Epithelial cell of esophagus (primary cell): ENCODE measurements at regions not wholly inside any gene's neighbourhood (a gene's known extent, or its start where the extent isn't known, plus 50 kb on each side); places are given as distances from the start of the nearest gene placed in this dataset.

ENCODE experiments used
- DNase-seq: peaks from one replicate; pipeline ENCODE4 v3.0.0; 2010; ENCODE audit warnings: low read depth
- H3K4me3 ChIP-seq: 2 replicates; pipeline ENCODE4 v1.5.1; 2011; ENCODE audit warnings: mild to moderate bottlenecking, low read length, control low read depth
- TF ChIP-seq, protein P1 (sequence below): IDR thresholded peaks from 2 replicates; pipeline ENCODE4 v1.5.1; 2011; ENCODE audit warnings: low read depth, mild to moderate bottlenecking, low read length, control low read depth, inconsistent platforms; ENCODE audit not compliant: insufficient read depth; ENCODE audit errors: missing control alignments

DNA sequence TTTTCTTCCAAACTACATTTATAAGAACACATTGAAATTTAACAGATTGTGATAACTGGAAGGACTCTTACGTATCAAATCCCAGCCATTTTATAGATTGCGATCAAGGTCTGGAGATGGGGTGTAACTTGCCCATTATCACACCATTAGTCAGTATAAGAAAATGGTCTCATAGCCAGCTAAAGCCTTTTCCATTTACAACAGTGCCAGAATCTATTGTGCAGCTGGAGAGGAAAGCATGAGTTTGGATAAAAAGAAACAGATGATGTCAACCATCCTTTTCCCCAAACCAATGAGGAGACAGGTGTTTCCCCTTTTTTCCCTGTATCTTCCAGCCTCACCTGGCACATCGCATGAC, 658.8 kb downstream of the ACTL7B start:
- TF ChIP-seq, protein P1, sequence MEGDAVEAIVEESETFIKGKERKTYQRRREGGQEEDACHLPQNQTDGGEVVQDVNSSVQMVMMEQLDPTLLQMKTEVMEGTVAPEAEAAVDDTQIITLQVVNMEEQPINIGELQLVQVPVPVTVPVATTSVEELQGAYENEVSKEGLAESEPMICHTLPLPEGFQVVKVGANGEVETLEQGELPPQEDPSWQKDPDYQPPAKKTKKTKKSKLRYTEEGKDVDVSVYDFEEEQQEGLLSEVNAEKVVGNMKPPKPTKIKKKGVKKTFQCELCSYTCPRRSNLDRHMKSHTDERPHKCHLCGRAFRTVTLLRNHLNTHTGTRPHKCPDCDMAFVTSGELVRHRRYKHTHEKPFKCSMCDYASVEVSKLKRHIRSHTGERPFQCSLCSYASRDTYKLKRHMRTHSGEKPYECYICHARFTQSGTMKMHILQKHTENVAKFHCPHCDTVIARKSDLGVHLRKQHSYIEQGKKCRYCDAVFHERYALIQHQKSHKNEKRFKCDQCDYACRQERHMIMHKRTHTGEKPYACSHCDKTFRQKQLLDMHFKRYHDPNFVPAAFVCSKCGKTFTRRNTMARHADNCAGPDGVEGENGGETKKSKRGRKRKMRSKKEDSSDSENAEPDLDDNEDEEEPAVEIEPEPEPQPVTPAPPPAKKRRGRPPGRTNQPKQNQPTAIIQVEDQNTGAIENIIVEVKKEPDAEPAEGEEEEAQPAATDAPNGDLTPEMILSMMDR, result no peak
- no peak for DNase-seq
- no peak overlapping the region for H3K4me3 ChIP-seq

DNA sequence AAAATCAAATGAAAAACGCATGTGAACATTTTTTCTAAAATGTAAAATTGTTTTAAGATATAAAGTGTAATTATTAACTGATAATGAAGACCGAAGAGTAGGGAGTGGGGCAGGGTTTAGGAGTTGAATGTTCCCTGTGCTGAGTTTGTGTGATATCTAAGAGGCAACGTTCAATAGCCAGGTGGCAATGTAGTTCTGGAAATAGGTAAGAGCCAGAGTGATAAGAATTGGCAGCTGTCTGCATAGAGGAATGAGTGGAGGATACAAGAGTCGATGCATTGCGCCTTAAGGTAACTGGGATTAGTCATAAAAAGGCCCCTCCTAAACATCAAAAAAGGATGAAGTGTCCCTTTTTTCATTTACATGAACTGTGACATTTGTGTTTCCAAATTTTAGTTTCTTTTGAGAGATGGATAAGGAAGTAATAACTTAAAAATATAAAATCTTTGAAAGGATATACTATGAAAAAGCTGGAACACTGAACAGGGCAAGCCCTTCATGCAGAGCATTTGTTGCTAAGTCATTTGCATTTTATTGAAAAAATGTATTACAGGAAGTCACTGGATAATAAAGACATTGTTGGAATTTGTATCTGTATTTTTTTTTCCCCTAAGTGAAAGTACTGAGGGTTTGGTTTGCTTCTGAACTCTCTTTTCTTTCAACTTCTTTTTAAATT, 659.3 kb downstream of the ACTL7B start:
- H3K4me3 ChIP-seq, result no peak overlapping the region
- TF ChIP-seq, protein P1, result no peak
- DNase-seq, result no peak

DNA sequence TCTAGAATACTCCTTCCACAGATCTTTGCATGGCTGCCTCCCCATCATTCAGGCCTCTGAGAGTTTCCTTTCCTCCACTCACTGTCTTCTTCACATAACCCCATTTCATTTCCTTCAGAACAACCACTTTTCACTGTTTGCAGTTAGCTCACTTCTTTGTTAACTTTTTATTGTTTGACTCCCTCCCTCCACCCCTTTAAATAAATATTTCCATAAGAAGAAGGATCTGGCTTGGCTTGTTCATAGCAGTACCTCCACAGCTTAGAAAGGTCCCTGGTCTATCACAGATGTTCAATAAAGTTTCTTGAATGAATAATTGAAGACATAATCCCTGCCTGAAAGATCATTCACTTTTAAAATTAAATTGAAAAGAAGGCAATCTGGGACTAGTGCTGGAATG, 661.6 kb downstream of the ACTL7B start:
- no peak for DNase-seq
- TF ChIP-seq, protein P1, result no peak
- no peak overlapping the region for H3K4me3 ChIP-seq

DNA sequence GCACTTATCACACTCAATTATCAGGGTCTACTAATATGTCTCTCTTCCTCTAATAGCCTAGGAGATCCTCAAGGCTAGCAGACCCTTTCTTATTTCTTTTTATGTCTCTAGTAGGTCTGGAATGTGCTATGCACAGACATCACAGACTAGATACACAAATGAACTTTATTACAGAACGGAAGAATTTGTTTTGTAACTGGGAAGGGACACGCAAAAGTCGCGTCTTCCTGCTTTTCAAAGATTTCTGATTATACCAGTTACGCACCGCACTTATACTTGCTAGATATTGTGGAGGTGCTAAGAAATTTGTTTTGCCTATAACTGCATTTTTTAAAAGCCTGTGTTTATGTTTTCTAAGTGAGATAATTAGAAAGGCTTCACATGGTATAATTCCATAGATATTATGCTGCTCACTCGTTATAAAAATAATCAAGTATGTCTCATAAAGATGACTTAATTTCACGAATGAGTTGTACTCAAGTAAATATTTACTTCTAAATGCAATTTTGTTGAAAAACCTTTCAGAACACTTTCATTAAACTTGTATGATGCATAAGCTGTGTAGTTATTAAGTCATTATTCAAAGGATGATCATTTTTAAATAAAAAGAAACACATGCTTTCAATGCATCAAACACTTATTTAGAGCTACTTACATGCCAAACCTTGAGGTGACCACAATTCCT, 662.6 kb downstream of the ACTL7B start:
- no peak for DNase-seq
- TF ChIP-seq, protein P1, result no peak
- H3K4me3 ChIP-seq, result no peak overlapping the region

DNA sequence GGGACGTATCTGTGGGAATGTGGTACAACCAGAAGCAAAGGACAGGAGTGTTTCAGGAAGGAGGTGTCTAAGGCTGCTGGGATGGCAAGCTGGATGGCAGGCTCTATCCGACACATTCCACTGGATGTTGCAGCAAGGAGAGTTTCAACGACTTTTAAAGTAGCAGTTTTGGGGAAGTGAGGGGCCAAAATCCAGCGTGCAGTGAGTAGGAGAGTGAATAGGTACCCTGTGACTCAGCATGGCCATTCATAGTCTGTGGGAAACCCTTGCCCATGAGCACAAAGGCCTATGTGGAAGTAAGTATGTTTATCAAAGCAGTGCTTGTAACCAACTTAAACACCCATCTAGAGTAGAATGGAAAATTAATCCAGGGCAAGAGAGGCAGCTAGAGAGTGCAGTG, 664.7 kb downstream of the ACTL7B start:
- H3K4me3 ChIP-seq, result no peak overlapping the region
- TF ChIP-seq, protein P1, result no peak
- peak; percentile 30 for DNase-seq

DNA sequence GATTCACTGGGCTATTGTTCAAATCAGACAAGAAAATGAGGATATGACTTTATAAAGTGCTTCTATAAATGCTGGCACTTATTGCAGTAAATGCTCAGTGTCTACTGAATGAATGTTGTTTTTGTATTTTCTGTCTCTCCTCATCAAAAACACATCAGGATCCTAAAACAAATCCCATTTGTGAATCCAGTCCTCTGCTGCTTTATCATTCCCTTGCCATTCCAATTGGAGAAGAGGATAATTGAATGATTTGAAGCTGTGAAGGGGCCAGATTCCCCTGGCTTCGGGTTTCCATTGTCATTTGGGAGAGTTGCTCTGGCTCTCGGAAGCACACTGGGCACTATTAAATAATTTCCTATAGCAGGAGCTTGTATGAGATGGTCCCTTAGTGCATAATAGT, 666.8 kb downstream of the ACTL7B start:
- TF ChIP-seq, protein P1, result no peak
- H3K4me3 ChIP-seq, result no peak overlapping the region
- no peak for DNase-seq

DNA sequence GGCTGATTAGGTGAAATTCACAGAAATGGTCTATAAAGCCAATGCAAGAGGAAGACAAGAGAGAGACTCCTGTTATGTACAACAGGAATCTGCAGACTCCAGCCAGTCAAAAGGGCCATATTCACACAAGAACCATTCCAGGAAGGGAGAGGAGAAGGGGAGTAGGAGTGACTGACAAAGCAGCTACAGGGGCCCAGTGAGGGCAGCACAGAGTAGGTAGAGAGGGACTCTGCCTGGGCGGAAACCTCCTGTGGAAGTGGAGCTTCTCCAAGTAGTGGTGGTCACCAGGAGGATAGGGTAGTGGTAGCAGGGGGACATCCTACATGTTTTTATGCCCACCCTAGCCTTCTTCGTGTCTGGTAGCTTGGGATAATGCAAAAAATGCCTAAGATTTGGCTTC, 667.3 kb downstream of the ACTL7B start:
- no peak for DNase-seq
- no peak overlapping the region for H3K4me3 ChIP-seq
- TF ChIP-seq, protein P1, result no peak
